GM13976 (cell line): ENCODE measurements at regions not wholly inside any gene's neighbourhood (a gene's known extent, or its start where the extent isn't known, plus 50 kb on each side); places are given as distances from the start of the nearest gene placed in this dataset.

ENCODE experiments used
- DNase-seq: peaks from one replicate; pipeline ENCODE4 v3.0.0; 2012; ENCODE audit warnings: low spot score
- CTCF ChIP-seq: IDR thresholded peaks from 2 replicates; pipeline ENCODE4 v1.5.1; 2012; ENCODE audit warnings: borderline replicate concordance, mild to moderate bottlenecking; ENCODE audit not compliant: insufficient read depth; ENCODE audit errors: extremely low read depth, missing control alignments, control extremely low read depth
- in situ Hi-C: fragments of 300-500 bp; cut with MboI; formaldehyde crosslinking; loops from one replicate; pipeline ENCODE4 v1.12.0; 2022; ENCODE audit warnings: low sequenced_read_pairs, mixed read lengths, inconsistent platforms; ENCODE audit not compliant: unreplicated experiment

- DNase-seq, result no peak
- in situ Hi-C loops, result no loop called here
- TF ChIP-seq CTCF, result no peak
Observed at GRCh38 chr2:65724336-65724735, 291.9 kb upstream of the SPRED2 start.

GRCh38 chr2:65722028-65722778, 289.8 kb upstream of the SPRED2 start:
- in situ Hi-C loops, result no loop called here
- DNase-seq, result no peak
- TF ChIP-seq CTCF, result no peak

- no peak for TF ChIP-seq CTCF
- DNase-seq, result no peak
- in situ Hi-C loops, result no loop called here
Observed at GRCh38 chr2:65716698-65717097, 284.3 kb upstream of the SPRED2 start.

- no peak for TF ChIP-seq CTCF
- DNase-seq, result no peak
- in situ Hi-C loops, result no loop called here
Observed at GRCh38 chr2:65715323-65715722, 282.9 kb upstream of the SPRED2 start.

GRCh38 chr2:65714866-65715265, 282.5 kb upstream of the SPRED2 start:
- in situ Hi-C loops, result no loop called here
- no peak for DNase-seq
- TF ChIP-seq CTCF, result no peak

- in situ Hi-C loops, result no loop called here
- DNase-seq, result no peak
- no peak for TF ChIP-seq CTCF
Observed at GRCh38 chr2:65711863-65712262, 279.5 kb upstream of the SPRED2 start.

GRCh38 chr2:65710779-65711295, 278.4 kb upstream of the SPRED2 start:
- no peak for TF ChIP-seq CTCF
- in situ Hi-C loops, result no loop called here
- DNase-seq, result no peak
